AG09309 (cell line): ENCODE measurements at regions not wholly inside any gene's neighbourhood (a gene's known extent, or its start where the extent isn't known, plus 50 kb on each side); places are given as distances from the start of the nearest gene placed in this dataset.

Source experiments
- DNase-seq: peaks from one replicate; pipeline ENCODE4 v3.0.0-alpha.2; 2010; ENCODE audit warnings: low read depth
- H3K4me3 ChIP-seq: 2 replicates; pipeline ENCODE4 v1.5.1; 2011; ENCODE audit warnings: mild to moderate bottlenecking, low read depth, low read length, moderate library complexity; ENCODE audit not compliant: control insufficient read depth
- TF ChIP-seq, protein P1 (sequence below): IDR thresholded peaks from 2 replicates; pipeline ENCODE4 v1.5.1; 2011; ENCODE audit warnings: mild to moderate bottlenecking, low read depth, low read length, inconsistent platforms; ENCODE audit not compliant: insufficient read depth, control insufficient read depth; ENCODE audit errors: missing control alignments

DNA sequence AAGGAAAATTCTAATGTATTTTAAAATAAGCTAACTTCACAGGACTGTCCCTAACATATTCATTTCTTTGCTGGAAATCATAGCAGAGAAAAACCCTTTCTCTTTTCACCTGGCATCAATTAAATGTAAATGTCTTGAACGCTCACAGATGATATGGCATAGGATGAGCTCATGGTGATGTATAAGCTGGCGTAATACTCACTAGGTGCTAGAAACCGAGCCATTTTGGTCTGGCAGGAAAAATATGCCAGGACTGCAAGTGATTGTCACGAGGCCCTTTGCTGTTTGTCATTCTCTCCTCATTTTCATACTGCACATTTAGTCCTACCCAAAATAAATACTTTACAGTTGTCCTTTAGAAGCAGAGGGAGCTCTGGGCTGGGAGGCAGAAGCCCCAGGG lies 222.7 kb upstream of the LNX1 start:
- DNase-seq: no peak
- no peak overlapping the region for H3K4me3 ChIP-seq
- TF ChIP-seq, protein P1, sequence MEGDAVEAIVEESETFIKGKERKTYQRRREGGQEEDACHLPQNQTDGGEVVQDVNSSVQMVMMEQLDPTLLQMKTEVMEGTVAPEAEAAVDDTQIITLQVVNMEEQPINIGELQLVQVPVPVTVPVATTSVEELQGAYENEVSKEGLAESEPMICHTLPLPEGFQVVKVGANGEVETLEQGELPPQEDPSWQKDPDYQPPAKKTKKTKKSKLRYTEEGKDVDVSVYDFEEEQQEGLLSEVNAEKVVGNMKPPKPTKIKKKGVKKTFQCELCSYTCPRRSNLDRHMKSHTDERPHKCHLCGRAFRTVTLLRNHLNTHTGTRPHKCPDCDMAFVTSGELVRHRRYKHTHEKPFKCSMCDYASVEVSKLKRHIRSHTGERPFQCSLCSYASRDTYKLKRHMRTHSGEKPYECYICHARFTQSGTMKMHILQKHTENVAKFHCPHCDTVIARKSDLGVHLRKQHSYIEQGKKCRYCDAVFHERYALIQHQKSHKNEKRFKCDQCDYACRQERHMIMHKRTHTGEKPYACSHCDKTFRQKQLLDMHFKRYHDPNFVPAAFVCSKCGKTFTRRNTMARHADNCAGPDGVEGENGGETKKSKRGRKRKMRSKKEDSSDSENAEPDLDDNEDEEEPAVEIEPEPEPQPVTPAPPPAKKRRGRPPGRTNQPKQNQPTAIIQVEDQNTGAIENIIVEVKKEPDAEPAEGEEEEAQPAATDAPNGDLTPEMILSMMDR: no peak

DNA sequence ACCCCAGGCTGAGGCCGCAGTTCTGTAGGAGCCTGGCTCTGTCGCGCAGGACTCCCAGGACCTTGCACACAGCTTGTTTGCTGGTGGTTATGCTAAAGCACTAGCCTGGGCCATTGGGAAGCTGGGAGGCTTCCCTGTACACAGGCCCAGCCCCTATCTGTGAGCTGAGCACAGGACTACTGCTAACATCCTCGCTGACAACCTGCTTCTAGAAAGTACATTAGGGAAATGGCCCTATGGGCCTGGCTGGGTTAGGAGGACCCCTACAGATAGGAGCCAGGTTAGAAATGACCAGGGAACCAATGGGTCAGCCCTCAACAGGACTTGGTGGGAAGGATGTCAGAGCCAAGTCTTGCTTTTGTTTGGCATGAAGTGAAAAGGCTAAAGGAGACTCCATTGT lies 219.4 kb upstream of the LNX1 start:
- H3K4me3 ChIP-seq: no peak overlapping the region
- no peak for DNase-seq

DNA sequence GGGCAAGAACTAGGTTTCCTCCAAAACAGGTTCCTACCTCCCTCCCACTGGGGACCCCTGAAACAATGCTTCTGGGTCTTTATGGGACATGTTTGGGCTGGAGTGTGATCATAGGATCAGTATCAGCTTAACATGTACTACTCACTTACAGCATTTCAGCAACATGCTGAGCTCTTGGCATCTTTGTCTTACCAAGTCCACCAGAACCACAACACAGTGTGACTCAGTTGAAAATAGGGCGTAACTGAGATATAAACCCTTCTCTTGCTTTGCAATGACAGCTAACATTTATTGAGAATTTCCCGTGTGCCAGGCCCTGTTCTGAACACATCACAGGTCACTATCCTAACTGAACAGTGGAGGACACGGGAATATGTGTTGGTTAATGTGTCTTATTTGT lies 218.5 kb upstream of the LNX1 start:
- TF ChIP-seq, protein P1: no peak
- DNase-seq: no peak
- H3K4me3 ChIP-seq: no peak overlapping the region

More for the DNA sequence above, 219.4 kb upstream of the LNX1 start:
- TF ChIP-seq, protein P1: no peak

DNA sequence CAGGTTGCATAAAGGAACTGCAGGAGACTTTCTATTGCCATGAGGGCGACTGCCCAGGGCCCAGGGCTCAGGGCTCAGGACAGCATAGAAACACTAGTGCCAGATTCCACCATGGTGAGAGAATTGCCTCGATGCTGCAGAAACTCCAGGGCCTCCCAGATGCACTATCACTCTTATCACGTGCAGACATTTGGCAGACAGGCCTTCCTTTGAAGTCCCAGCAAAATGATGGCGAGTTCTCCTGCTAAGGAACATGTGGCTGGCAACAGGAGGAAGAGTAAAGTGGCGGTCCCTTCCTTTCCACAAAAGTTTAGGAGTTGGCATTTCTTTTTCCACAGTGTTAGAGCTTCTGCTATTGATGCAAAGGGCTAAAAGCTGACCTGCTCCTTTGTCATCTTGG lies 214.0 kb upstream of the LNX1 start:
- no peak overlapping the region for H3K4me3 ChIP-seq
- TF ChIP-seq, protein P1: no peak
- no peak for DNase-seq

DNA sequence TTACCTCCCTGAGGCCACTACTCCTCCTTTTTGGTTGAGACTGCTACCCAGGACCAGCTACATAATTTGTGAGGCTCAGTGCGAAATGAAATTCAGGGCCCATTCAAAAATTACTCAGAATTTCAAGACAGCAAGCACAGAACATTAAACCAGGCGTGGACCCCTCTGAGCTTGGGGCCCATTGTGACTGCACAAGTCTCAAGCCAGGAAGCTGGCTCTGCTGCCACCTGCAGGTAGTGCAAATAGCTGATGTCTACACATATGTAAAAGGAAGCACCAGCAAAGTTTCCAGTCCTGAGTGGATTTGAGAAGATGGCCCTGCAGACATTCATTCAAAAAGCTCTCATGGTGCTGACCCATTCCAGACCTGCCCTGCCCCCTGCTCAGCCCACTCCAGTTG lies 213.4 kb upstream of the LNX1 start:
- no peak for DNase-seq
- no peak overlapping the region for H3K4me3 ChIP-seq
- TF ChIP-seq, protein P1: peak; percentile 43

DNA sequence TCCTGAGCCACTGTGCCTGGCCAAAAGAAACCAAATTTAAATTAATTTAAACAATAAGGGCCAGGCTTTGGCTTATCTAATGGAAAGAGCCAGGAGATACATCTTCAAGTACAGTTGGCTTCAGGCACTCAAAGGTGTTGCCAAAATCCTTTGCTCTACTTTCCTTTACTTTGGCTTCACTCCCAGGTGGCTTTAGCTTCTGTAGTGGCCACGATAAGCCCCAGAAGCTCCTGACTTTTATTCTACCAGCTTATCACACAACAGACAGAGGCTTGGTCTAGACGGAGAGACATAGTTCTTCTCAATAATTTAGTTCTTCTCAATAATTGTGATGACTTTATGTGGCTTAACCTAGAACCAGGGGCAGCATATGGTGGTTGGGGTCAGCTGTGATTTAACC lies 211.2 kb upstream of the LNX1 start:
- no peak overlapping the region for H3K4me3 ChIP-seq
- no peak for DNase-seq
- TF ChIP-seq, protein P1: no peak

DNA sequence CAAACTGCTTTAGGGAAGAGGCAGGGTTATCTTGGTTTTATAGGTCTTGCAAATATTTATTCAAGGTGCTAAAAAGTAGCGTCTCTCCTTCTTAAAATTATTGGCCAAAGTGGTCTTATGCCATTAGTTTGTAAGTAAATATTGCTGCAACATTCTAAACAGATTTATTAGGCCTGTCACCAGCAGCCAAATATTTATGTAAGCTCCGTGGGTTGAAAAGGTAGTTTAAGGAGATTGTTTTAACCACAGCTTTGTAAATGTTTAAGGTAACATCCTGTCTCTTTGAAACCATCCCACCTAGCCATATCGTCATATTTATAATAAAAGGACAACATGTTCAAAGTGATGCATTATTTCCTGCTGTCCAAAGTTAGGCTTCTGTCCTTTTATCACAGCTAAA lies 210.1 kb upstream of the LNX1 start:
- DNase-seq: no peak
- TF ChIP-seq, protein P1: no peak
- H3K4me3 ChIP-seq: no peak overlapping the region
